Liver (tissue), 3 donors: ENCODE measurements at regions not wholly inside any gene's neighbourhood (a gene's known extent, or its start where the extent isn't known, plus 50 kb on each side); places are given as distances from the start of the nearest gene placed in this dataset.

Source experiments
- ATF3 ChIP-seq: IDR thresholded peaks from 2 replicates; pipeline ENCODE4 v1.6.1; 2016; ENCODE audit warnings: antibody characterized with exemption
- CTCF ChIP-seq: fragments of 150-350 bp; IDR thresholded peaks from 2 replicates; pipeline ENCODE4 v1.5.1; 2017; ENCODE audit warnings: improper control_type of control experiment, low read depth, low read length; ENCODE audit not compliant: missing input control
- GABPA ChIP-seq, 2 donors: IDR thresholded peaks in 1 of 2; conservative IDR thresholded peaks in 1 of 2; 2 replicates each; pipeline ENCODE4 v1.6.1; 2016; ENCODE audit warnings: antibody characterized with exemption in 2 of 2, mild to moderate bottlenecking in 1 of 2, moderate library complexity in 1 of 2
- JUND ChIP-seq, 2 donors: IDR thresholded peaks; 2 replicates each; pipeline ENCODE4 v1.6.1; 2016; ENCODE audit warnings: antibody characterized with exemption in 2 of 2
- RAD21 ChIP-seq, 2 donors: IDR thresholded peaks; 2 replicates each; pipeline ENCODE4 v1.6.1; 2016; ENCODE audit warnings: antibody characterized with exemption in 2 of 2, mild to moderate bottlenecking in 2 of 2
- REST ChIP-seq: IDR thresholded peaks from 2 replicates; pipeline ENCODE4 v1.6.1; 2016; ENCODE audit warnings: antibody characterized with exemption, mild to moderate bottlenecking
- SP1 ChIP-seq: IDR thresholded peaks from 2 replicates; pipeline ENCODE4 v1.6.1; 2018; ENCODE audit warnings: antibody characterized with exemption, mild to moderate bottlenecking
- TAF1 ChIP-seq: conservative IDR thresholded peaks from 2 replicates; pipeline ENCODE4 v1.6.1; 2016; ENCODE audit warnings: antibody characterized with exemption, mild to moderate bottlenecking
- YY1 ChIP-seq: IDR thresholded peaks from 2 replicates; pipeline ENCODE4 v1.6.1; 2016; ENCODE audit warnings: antibody characterized with exemption, mild to moderate bottlenecking
- ZBTB33 ChIP-seq: IDR thresholded peaks from 2 replicates; pipeline ENCODE4 v1.6.1; 2016; ENCODE audit warnings: antibody characterized with exemption
- donor health status: healthy.
- donor health status: healthy.

- TF ChIP-seq CTCF (no peak), RAD21 (IDR thresholded peaks at IDR 0.05) (no peak), ATF3 (no peak), YY1 (no peak), GABPA (IDR thresholded peaks at IDR 0.05 in 1 of 2, conservative IDR thresholded peaks at IDR 0.05 in 1 of 2) (no peak), SP1 (no peak), TAF1 (no peak), REST (no peak), JUND (IDR thresholded peaks at IDR 0.05) (no peak), ZBTB33 (no peak)
These were observed 271.6 kb upstream of the ARRDC4 start for GRCh38 chr15:97688886-97689285.
